ENCODE measurements at regions not wholly inside any gene's neighbourhood (a gene's known extent, or its start where the extent isn't known, plus 50 kb on each side); places are given as distances from the start of the nearest gene placed in this dataset.
"Not testable (repeated sequence)": the region's sequence is repeated elsewhere in the genome, so short reads cannot be mapped to it uniquely, and the experiment has no call there.

GRCh38 chr16:10325783-10326543 is 59.9 kb upstream of the ATF7IP2 start:
- no peak overlapping the region for H3K4me3 ChIP-seq (ENCODE audit: low read depth in 1 of 5, low read length in 5 of 5)
- H3K4me1 ChIP-seq (ENCODE audit: control insufficient read depth in 5 of 5, insufficient read depth in 5 of 5, low read length in 5 of 5): no peaks in the 10 kb centered on the region
- no peaks in the 10 kb centered on the region for H3K36me3 ChIP-seq (ENCODE audit: control insufficient read depth in 5 of 5, insufficient read depth in 5 of 5, low read length in 5 of 5)
- H3K27ac ChIP-seq (ENCODE audit: low read depth, low read length): no peak overlapping the region
- no peak overlapping the region for H3K9ac ChIP-seq (ENCODE audit: low read length in 5 of 5)
- H3K9me3 ChIP-seq (ENCODE audit: control insufficient read depth in 5 of 5, low read length in 5 of 5): no peaks in the 10 kb centered on the region
- no peaks in the 10 kb centered on the region for H3K27me3 ChIP-seq (ENCODE audit: control insufficient read depth in 5 of 5, insufficient read depth in 4 of 5, low read length in 5 of 5)

- no peaks in the 10 kb centered on the region for H3K36me3 ChIP-seq (ENCODE audit: control insufficient read depth in 5 of 5, insufficient read depth in 5 of 5, low read length in 5 of 5)
- H3K27ac ChIP-seq (ENCODE audit: low read depth, low read length): no peak overlapping the region
- no peaks in the 10 kb centered on the region for H3K4me1 ChIP-seq (ENCODE audit: control insufficient read depth in 5 of 5, insufficient read depth in 5 of 5, low read length in 5 of 5)
Observed at GRCh38 chr16:10326647-10327046, 59.2 kb upstream of the ATF7IP2 start.

GRCh38 chr16:10328291-10328690 is 57.6 kb upstream of the ATF7IP2 start:
- H3K27me3 ChIP-seq (ENCODE audit: control insufficient read depth in 5 of 5, insufficient read depth in 4 of 5, low read length in 5 of 5); H3K9ac ChIP-seq (ENCODE audit: low read length in 5 of 5): not testable (repeated sequence)

More at GRCh38 chr16:10326647-10327046, 59.2 kb upstream of the ATF7IP2 start:
- H3K4me3 ChIP-seq (ENCODE audit: low read depth in 1 of 5, low read length in 5 of 5): no peak overlapping the region
- no peaks in the 10 kb centered on the region for H3K27me3 ChIP-seq (ENCODE audit: control insufficient read depth in 5 of 5, insufficient read depth in 4 of 5, low read length in 5 of 5)
- H3K9ac ChIP-seq (ENCODE audit: low read length in 5 of 5): no peak overlapping the region
- no peaks in the 10 kb centered on the region for H3K9me3 ChIP-seq (ENCODE audit: control insufficient read depth in 5 of 5, low read length in 5 of 5)

GRCh38 chr16:10332241-10332640 is 53.6 kb upstream of the ATF7IP2 start:
- peaks cover 0 to 7% (median 0%) of the 10 kb centered on the region in 5 donors for H3K4me1 ChIP-seq (ENCODE audit: control insufficient read depth in 5 of 5, insufficient read depth in 5 of 5, low read length in 5 of 5)
- no peaks in the 10 kb centered on the region for H3K27me3 ChIP-seq (ENCODE audit: control insufficient read depth in 5 of 5, insufficient read depth in 4 of 5, low read length in 5 of 5)
- H3K4me3 ChIP-seq (ENCODE audit: low read depth in 1 of 5, low read length in 5 of 5): no peak overlapping the region
- no peak overlapping the region for H3K9ac ChIP-seq (ENCODE audit: low read length in 5 of 5)
- no peak overlapping the region for H3K27ac ChIP-seq (ENCODE audit: low read depth, low read length)
- H3K36me3 ChIP-seq (ENCODE audit: control insufficient read depth in 5 of 5, insufficient read depth in 5 of 5, low read length in 5 of 5): no peaks in the 10 kb centered on the region
- no peaks in the 10 kb centered on the region for H3K9me3 ChIP-seq (ENCODE audit: control insufficient read depth in 5 of 5, low read length in 5 of 5)

More at GRCh38 chr16:10328291-10328690, 57.6 kb upstream of the ATF7IP2 start:
- not testable (repeated sequence) for H3K27ac ChIP-seq (ENCODE audit: low read depth, low read length); H3K9me3 ChIP-seq (ENCODE audit: control insufficient read depth in 5 of 5, low read length in 5 of 5); H3K4me3 ChIP-seq (ENCODE audit: low read depth in 1 of 5, low read length in 5 of 5); H3K4me1 ChIP-seq (ENCODE audit: control insufficient read depth in 5 of 5, insufficient read depth in 5 of 5, low read length in 5 of 5); H3K36me3 ChIP-seq (ENCODE audit: control insufficient read depth in 5 of 5, insufficient read depth in 5 of 5, low read length in 5 of 5)

GRCh38 chr16:10332775-10333174 is 53.1 kb upstream of the ATF7IP2 start:
- peaks cover 0 to 7% (median 0%) of the 10 kb centered on the region in 5 donors for H3K4me1 ChIP-seq (ENCODE audit: control insufficient read depth in 5 of 5, insufficient read depth in 5 of 5, low read length in 5 of 5)
- H3K4me3 ChIP-seq (ENCODE audit: low read depth in 1 of 5, low read length in 5 of 5): no peak overlapping the region
- no peak overlapping the region for H3K27ac ChIP-seq (ENCODE audit: low read depth, low read length)
- H3K36me3 ChIP-seq (ENCODE audit: control insufficient read depth in 5 of 5, insufficient read depth in 5 of 5, low read length in 5 of 5): no peaks in the 10 kb centered on the region
- no peak overlapping the region for H3K9ac ChIP-seq (ENCODE audit: low read length in 5 of 5)
- no peaks in the 10 kb centered on the region for H3K9me3 ChIP-seq (ENCODE audit: control insufficient read depth in 5 of 5, low read length in 5 of 5)
- H3K27me3 ChIP-seq (ENCODE audit: control insufficient read depth in 5 of 5, insufficient read depth in 4 of 5, low read length in 5 of 5): no peaks in the 10 kb centered on the region

- no peaks in the 10 kb centered on the region for H3K36me3 ChIP-seq (ENCODE audit: control insufficient read depth in 5 of 5, insufficient read depth in 5 of 5, low read length in 5 of 5)
- H3K9ac ChIP-seq (ENCODE audit: low read length in 5 of 5): no peak overlapping the region
- H3K9me3 ChIP-seq (ENCODE audit: control insufficient read depth in 5 of 5, low read length in 5 of 5): peaks cover 0 to 1% (median 0%) of the 10 kb centered on the region in 5 donors
- H3K4me3 ChIP-seq (ENCODE audit: low read depth in 1 of 5, low read length in 5 of 5): no peak overlapping the region
- no peaks in the 10 kb centered on the region for H3K27me3 ChIP-seq (ENCODE audit: control insufficient read depth in 5 of 5, insufficient read depth in 4 of 5, low read length in 5 of 5)
- peaks cover 0 to 7% (median 0%) of the 10 kb centered on the region in 5 donors for H3K4me1 ChIP-seq (ENCODE audit: control insufficient read depth in 5 of 5, insufficient read depth in 5 of 5, low read length in 5 of 5)
- no peak overlapping the region for H3K27ac ChIP-seq (ENCODE audit: low read depth, low read length)
Observed at GRCh38 chr16:10333321-10334032, 52.4 kb upstream of the ATF7IP2 start.

- Histone ChIP-seq H3K9me3 (ENCODE audit: control insufficient read depth in 5 of 5, low read length in 5 of 5) (peaks cover 3 to 18% (median 11%) of the 10 kb centered on the region in 5 donors), H3K27ac (ENCODE audit: low read depth, low read length) (no peak overlapping the region), H3K9ac (ENCODE audit: low read length in 5 of 5) (no peak overlapping the region), H3K4me3 (ENCODE audit: low read depth in 1 of 5, low read length in 5 of 5) (no peak overlapping the region), H3K36me3 (ENCODE audit: control insufficient read depth in 5 of 5, insufficient read depth in 5 of 5, low read length in 5 of 5) (no peaks in the 10 kb centered on the region), H3K4me1 (ENCODE audit: control insufficient read depth in 5 of 5, insufficient read depth in 5 of 5, low read length in 5 of 5) (peaks cover 0 to 7% (median 0%) of the 10 kb centered on the region in 5 donors), H3K27me3 (ENCODE audit: control insufficient read depth in 5 of 5, insufficient read depth in 4 of 5, low read length in 5 of 5) (no peaks in the 10 kb centered on the region)
Observed at GRCh38 chr16:10335681-10336080, 50.2 kb upstream of the ATF7IP2 start.
